ENCODE measurements at regions not wholly inside any gene's neighbourhood (a gene's known extent, or its start where the extent isn't known, plus 50 kb on each side); places are given as distances from the start of the nearest gene placed in this dataset.

GRCh38 chr14:97080991-97081390 lies 283.8 kb downstream of the VRK1 start:
- H3K27ac ChIP-seq = no peak overlapping the region
- no peaks in the 10 kb centered on the region for H3K4me1 ChIP-seq
- DNase-seq = no peak
- no peaks in the 10 kb centered on the region for H3K36me3 ChIP-seq
- intact Hi-C loops (cut with DNase I; ENCODE audit: low total_unique reads) = no loop called here
- no peaks in the 10 kb centered on the region for H3K27me3 ChIP-seq
- H3K9me3 ChIP-seq = peaks cover 0 to 8% (median 0%) of the 10 kb centered on the region in 3 donors
- no peak for TF ChIP-seq CTCF (IDR thresholded peaks at IDR 0.05)
- H3K4me3 ChIP-seq = no peak overlapping the region

- Histone ChIP-seq H3K9me3 (no peaks in the 10 kb centered on the region), H3K4me3 (no peak overlapping the region), H3K36me3 (no peaks in the 10 kb centered on the region), H3K27me3 (no peaks in the 10 kb centered on the region), H3K4me1 (no peaks in the 10 kb centered on the region), H3K27ac (no peak overlapping the region)
- intact Hi-C loops (cut with DNase I; ENCODE audit: low total_unique reads) = no loop called here
- DNase-seq = no peak
- no peak for TF ChIP-seq CTCF (IDR thresholded peaks at IDR 0.05)
Observed at GRCh38 chr14:97095269-97095668, 298.1 kb downstream of the VRK1 start.

GRCh38 chr14:97097296-97097695 lies 300.1 kb downstream of the VRK1 start:
- intact Hi-C loops (cut with DNase I; ENCODE audit: low total_unique reads) = no loop called here
- DNase-seq = no peak
- no peak overlapping the region for H3K27ac ChIP-seq
- no peaks in the 10 kb centered on the region for H3K9me3 ChIP-seq
- H3K36me3 ChIP-seq = no peaks in the 10 kb centered on the region
- H3K27me3 ChIP-seq = no peaks in the 10 kb centered on the region
- no peaks in the 10 kb centered on the region for H3K4me1 ChIP-seq
- TF ChIP-seq CTCF (IDR thresholded peaks at IDR 0.05) = no peak
- H3K4me3 ChIP-seq = no peak overlapping the region

- H3K4me3 ChIP-seq = no peak overlapping the region
- no peaks in the 10 kb centered on the region for H3K27me3 ChIP-seq
- no peaks in the 10 kb centered on the region for H3K4me1 ChIP-seq
- no peak for TF ChIP-seq CTCF (IDR thresholded peaks at IDR 0.05)
- H3K9me3 ChIP-seq = peaks cover 0 to 5% (median 0%) of the 10 kb centered on the region in 3 donors
- no peak for DNase-seq
- H3K27ac ChIP-seq = no peak overlapping the region
- H3K36me3 ChIP-seq = no peaks in the 10 kb centered on the region
- intact Hi-C loops (cut with DNase I; ENCODE audit: low total_unique reads) = no loop called here
Observed at GRCh38 chr14:97100306-97100705, 303.1 kb downstream of the VRK1 start.

- intact Hi-C loops (cut with DNase I; ENCODE audit: low total_unique reads) = no loop called here
- Histone ChIP-seq H3K9me3 (peaks cover 0 to 5% (median 0%) of the 10 kb centered on the region in 3 donors), H3K4me1 (no peaks in the 10 kb centered on the region)
Observed at GRCh38 chr14:97101561-97101960, 304.4 kb downstream of the VRK1 start.

More at GRCh38 chr14:97101561-97101960, 304.4 kb downstream of the VRK1 start:
- no peaks in the 10 kb centered on the region for H3K27me3 ChIP-seq
- no peak for TF ChIP-seq CTCF (IDR thresholded peaks at IDR 0.05)
- no peaks in the 10 kb centered on the region for H3K36me3 ChIP-seq
- no peak overlapping the region for H3K27ac ChIP-seq
- DNase-seq = no peak
- H3K4me3 ChIP-seq = no peak overlapping the region
